ENCODE measurements at regions not wholly inside any gene's neighbourhood (a gene's known extent, or its start where the extent isn't known, plus 50 kb on each side); places are given as distances from the start of the nearest gene placed in this dataset.
A peak's percentile ranks its signal among the peaks of the same experiment; 100 is the strongest.

GRCh38 chr3:101938262-101938847 lies 89.0 kb downstream of the NFKBIZ start:
- Mint-ChIP-seq H3K4me1 (ENCODE audit: low read depth, unreplicated experiment) (no peaks in the 10 kb centered on the region), H3K9me3 (ENCODE audit: unreplicated experiment) (no peaks in the 10 kb centered on the region)

GRCh38 chr3:101939361-101940049 lies 90.2 kb downstream of the NFKBIZ start:
- TF ChIP-seq CTCF (IDR thresholded peaks at IDR 0.05; ENCODE audit: partially characterized antibody, unreplicated experiment) = no peak
- no peaks in the 10 kb centered on the region for H3K9me3 Mint-ChIP-seq (ENCODE audit: unreplicated experiment)
- H3K36me3 Mint-ChIP-seq (ENCODE audit: unreplicated experiment) = no peaks in the 10 kb centered on the region
- no peak overlapping the region for H3K4me3 Mint-ChIP-seq (ENCODE audit: unreplicated experiment)
- no peaks in the 10 kb centered on the region for H3K27me3 Mint-ChIP-seq (ENCODE audit: unreplicated experiment)
- H3K27ac Mint-ChIP-seq (ENCODE audit: unreplicated experiment) = no peak overlapping the region
- no peak for DNase-seq
- no peaks in the 10 kb centered on the region for H3K4me1 Mint-ChIP-seq (ENCODE audit: low read depth, unreplicated experiment)

More at GRCh38 chr3:101938262-101938847, 89.0 kb downstream of the NFKBIZ start:
- Mint-ChIP-seq H3K36me3 (ENCODE audit: unreplicated experiment) (no peaks in the 10 kb centered on the region), H3K27ac (ENCODE audit: unreplicated experiment) (no peak overlapping the region), H3K4me3 (ENCODE audit: unreplicated experiment) (no peak overlapping the region), H3K27me3 (ENCODE audit: unreplicated experiment) (no peaks in the 10 kb centered on the region)
- no peak for DNase-seq
- no peak for TF ChIP-seq CTCF (IDR thresholded peaks at IDR 0.05; ENCODE audit: partially characterized antibody, unreplicated experiment)

- peak; percentile 29 for DNase-seq
- TF ChIP-seq CTCF (IDR thresholded peaks at IDR 0.05; ENCODE audit: partially characterized antibody, unreplicated experiment) = no peak
- no peaks in the 10 kb centered on the region for H3K4me1 Mint-ChIP-seq (ENCODE audit: low read depth, unreplicated experiment)
- no peak overlapping the region for H3K4me3 Mint-ChIP-seq (ENCODE audit: unreplicated experiment)
- H3K27me3 Mint-ChIP-seq (ENCODE audit: unreplicated experiment) = no peaks in the 10 kb centered on the region
- H3K36me3 Mint-ChIP-seq (ENCODE audit: unreplicated experiment) = no peaks in the 10 kb centered on the region
- no peaks in the 10 kb centered on the region for H3K9me3 Mint-ChIP-seq (ENCODE audit: unreplicated experiment)
- no peak overlapping the region for H3K27ac Mint-ChIP-seq (ENCODE audit: unreplicated experiment)
Observed at GRCh38 chr3:101940521-101941317, 91.4 kb downstream of the NFKBIZ start.

- no peaks in the 10 kb centered on the region for H3K9me3 Mint-ChIP-seq (ENCODE audit: unreplicated experiment)
- no peak for TF ChIP-seq CTCF (IDR thresholded peaks at IDR 0.05; ENCODE audit: partially characterized antibody, unreplicated experiment)
- no peak for DNase-seq
- H3K4me1 Mint-ChIP-seq (ENCODE audit: low read depth, unreplicated experiment) = no peaks in the 10 kb centered on the region
- no peak overlapping the region for H3K4me3 Mint-ChIP-seq (ENCODE audit: unreplicated experiment)
- no peak overlapping the region for H3K27ac Mint-ChIP-seq (ENCODE audit: unreplicated experiment)
- no peaks in the 10 kb centered on the region for H3K36me3 Mint-ChIP-seq (ENCODE audit: unreplicated experiment)
- H3K27me3 Mint-ChIP-seq (ENCODE audit: unreplicated experiment) = no peaks in the 10 kb centered on the region
Observed at GRCh38 chr3:101941318-101942040, 92.2 kb downstream of the NFKBIZ start.
